H9 (cell line): ENCODE measurements at regions not wholly inside any gene's neighbourhood (a gene's known extent, or its start where the extent isn't known, plus 50 kb on each side); places are given as distances from the start of the nearest gene placed in this dataset.

ENCODE experiments used
- DNase-seq: peaks from one replicate; pipeline ENCODE4 v3.0.0-alpha.2; 2017
- H2AFZ ChIP-seq: one replicate; pipeline ENCODE4 v1.6.1; 2013; ENCODE audit warnings: mild to moderate bottlenecking, low read length, control low read depth, moderate library complexity
- H2AK5ac ChIP-seq: 2 replicates; pipeline ENCODE4 v1.6.1; 2013; ENCODE audit warnings: low read length, control low read depth, mixed read lengths; ENCODE audit not compliant: insufficient read length
- H2BK120ac ChIP-seq: one replicate; pipeline ENCODE4 v1.6.1; 2013; ENCODE audit warnings: low read depth, mild to moderate bottlenecking, low read length, control low read depth, inconsistent platforms; ENCODE audit not compliant: poor library complexity, severe bottlenecking
- H2BK12ac ChIP-seq: 2 replicates; pipeline ENCODE4 v1.6.1; 2013; ENCODE audit warnings: low read length, control low read depth, mixed read lengths, low read depth; ENCODE audit not compliant: insufficient read length
- H2BK15ac ChIP-seq: 2 replicates; pipeline ENCODE4 v1.6.1; 2013; ENCODE audit warnings: low read depth, low read length, control low read depth
- H2BK20ac ChIP-seq: one replicate; pipeline ENCODE4 v1.6.1; 2013; ENCODE audit warnings: low read depth, mild to moderate bottlenecking, low read length, control low read depth, inconsistent platforms; ENCODE audit not compliant: poor library complexity, severe bottlenecking
- H2BK5ac ChIP-seq: 2 replicates; pipeline ENCODE4 v1.6.1; 2013; ENCODE audit warnings: low read length, control low read depth, mixed read lengths; ENCODE audit not compliant: insufficient read length
- H3K14ac ChIP-seq: 2 replicates; pipeline ENCODE4 v1.6.1; 2013; ENCODE audit warnings: low read length, control low read depth; ENCODE audit not compliant: insufficient read depth
- H3K18ac ChIP-seq: 2 replicates; pipeline ENCODE4 v1.6.1; 2013; ENCODE audit warnings: low read depth, mild to moderate bottlenecking, mixed read lengths, low read length, control low read depth; ENCODE audit not compliant: insufficient read length
- H3K23ac ChIP-seq: 2 replicates; pipeline ENCODE4 v1.6.1; 2013; ENCODE audit warnings: low read length, control low read depth, mixed read lengths, low read depth; ENCODE audit not compliant: insufficient read length
- H3K23me2 ChIP-seq: 2 replicates; pipeline ENCODE4 v1.6.1; 2013; ENCODE audit warnings: low read depth, mild to moderate bottlenecking, mixed read lengths, low read length, control low read depth; ENCODE audit not compliant: insufficient read length, poor library complexity, severe bottlenecking
- H3K27ac ChIP-seq: 2 replicates; pipeline ENCODE4 v1.5.1; 2013; ENCODE audit warnings: low read length, control low read depth, mixed read lengths, low read depth; ENCODE audit not compliant: insufficient read length
- H3K27me3 ChIP-seq: 2 replicates; pipeline ENCODE4 v1.6.1; 2013; ENCODE audit warnings: low read length, control low read depth, inconsistent platforms; ENCODE audit not compliant: insufficient read depth
- H3K4ac ChIP-seq: 2 replicates; pipeline ENCODE4 v1.6.1; 2013; ENCODE audit warnings: low read depth, mild to moderate bottlenecking, control low read depth, inconsistent platforms, low read length, moderate library complexity
- H3K4me1 ChIP-seq: 2 replicates; pipeline ENCODE4 v1.6.1; 2013; ENCODE audit warnings: low read length, control low read depth, inconsistent platforms; ENCODE audit not compliant: insufficient read depth
- H3K4me2 ChIP-seq: 2 replicates; pipeline ENCODE4 v1.6.1; 2013; ENCODE audit warnings: low read length, control low read depth, mixed read lengths; ENCODE audit not compliant: insufficient read length, insufficient read depth
- H3K56ac ChIP-seq: 2 replicates; pipeline ENCODE4 v1.6.1; 2013; ENCODE audit warnings: low read depth, mild to moderate bottlenecking, mixed read lengths, low read length, control low read depth; ENCODE audit not compliant: insufficient read length
- H3K79me1 ChIP-seq: 2 replicates; pipeline ENCODE4 v1.6.1; 2013; ENCODE audit warnings: low read depth, mild to moderate bottlenecking, moderate library complexity, low read length, control low read depth, inconsistent platforms; ENCODE audit not compliant: insufficient read depth, poor library complexity, severe bottlenecking
- H3K79me2 ChIP-seq: 2 replicates; pipeline ENCODE4 v1.6.1; 2013; ENCODE audit warnings: low read length, control low read depth, inconsistent platforms; ENCODE audit not compliant: insufficient read depth
- H3K9ac ChIP-seq: 2 replicates; pipeline ENCODE4 v1.6.1; 2013; ENCODE audit warnings: low read length, control low read depth, mixed read lengths; ENCODE audit not compliant: insufficient read length; ENCODE audit errors: extremely low read depth
- H3K9me3 ChIP-seq: one replicate; pipeline ENCODE4 v1.6.1; 2013; ENCODE audit warnings: low read depth, low read length, inconsistent platforms; ENCODE audit not compliant: control insufficient read depth
- H3T11ph ChIP-seq: one replicate; pipeline ENCODE4 v1.6.1; 2013; ENCODE audit warnings: mild to moderate bottlenecking, low read length, control low read depth, inconsistent platforms
- H4K20me1 ChIP-seq: one replicate; pipeline ENCODE4 v1.6.1; 2013; ENCODE audit not compliant: control insufficient read depth, insufficient read length, insufficient read depth
- H4K5ac ChIP-seq: 2 replicates; pipeline ENCODE4 v1.6.1; 2013; ENCODE audit warnings: low read depth, mild to moderate bottlenecking, mixed read lengths, low read length, control low read depth; ENCODE audit not compliant: insufficient read length
- H4K8ac ChIP-seq: replicated peaks from 2 replicates; pipeline ENCODE4 v1.6.1; 2013; ENCODE audit warnings: low read length, control low read depth, mixed read lengths, low read depth; ENCODE audit not compliant: insufficient read length
- H4K91ac ChIP-seq: 2 replicates; pipeline ENCODE4 v1.6.1; 2013; ENCODE audit warnings: low read depth, mild to moderate bottlenecking, moderate library complexity, mixed read lengths, low read length, control low read depth; ENCODE audit not compliant: insufficient read length
- H3K27ac Mint-ChIP-seq, 3 experiments: 2 replicates in 2 of 3; 3 replicates in 1 of 3; pipeline ENCODE4 v1.8.0; 2020 to 2021; ENCODE audit warnings: mixed read lengths in 3 of 3, mild to moderate bottlenecking in 1 of 3, moderate library complexity in 1 of 3
- H3K27me3 Mint-ChIP-seq: 2 replicates; pipeline ENCODE4 v1.8.0; 2021; ENCODE audit warnings: low read depth, mild to moderate bottlenecking, moderate library complexity, mixed read lengths
- H3K36me3 Mint-ChIP-seq, 3 experiments: 2 replicates in 2 of 3; 3 replicates in 1 of 3; pipeline ENCODE4 v1.8.0; 2020 to 2021; ENCODE audit warnings: low read depth in 3 of 3, mixed read lengths in 3 of 3; ENCODE audit not compliant: insufficient read depth in 1 of 3
- H3K4me1 Mint-ChIP-seq, 2 experiments: 2 replicates each; pipeline ENCODE4 v1.8.0; 2020; ENCODE audit warnings: mixed read lengths in 2 of 2
- H3K4me3 Mint-ChIP-seq, 2 experiments: 2 replicates in 1 of 2; 3 replicates in 1 of 2; pipeline ENCODE4 v1.8.0; 2020 to 2021; ENCODE audit warnings: mild to moderate bottlenecking in 2 of 2, mixed read lengths in 2 of 2, moderate library complexity in 1 of 2
- H3K9me3 Mint-ChIP-seq, 2 experiments: 2 replicates in 1 of 2; 3 replicates in 1 of 2; pipeline ENCODE4 v1.8.0; 2020; ENCODE audit warnings: mild to moderate bottlenecking in 2 of 2, mixed read lengths in 2 of 2, moderate library complexity in 1 of 2
- WGBS: extraction: QIAGEN DNeasy Blood & Tissue Kit; methylation state at CpG from one replicate; pipeline ENCODE4 v1.1.7; 2013; ENCODE audit warnings: missing lambda C conversion rate, low lambda C conversion rate, mixed read lengths; ENCODE audit not compliant: insufficient read length; ENCODE audit errors: extremely low coverage; 5-methylcytosine and 5-hydroxymethylcytosine counted together
- TF ChIP-seq, protein P1 (sequence below): fragments of 200-600 bp; sonication (generic); conservative IDR thresholded peaks from 3 replicates; pipeline ENCODE4 v1.8.0; 2021; ENCODE audit warnings: antibody characterized with exemption, mild to moderate bottlenecking

DNA sequence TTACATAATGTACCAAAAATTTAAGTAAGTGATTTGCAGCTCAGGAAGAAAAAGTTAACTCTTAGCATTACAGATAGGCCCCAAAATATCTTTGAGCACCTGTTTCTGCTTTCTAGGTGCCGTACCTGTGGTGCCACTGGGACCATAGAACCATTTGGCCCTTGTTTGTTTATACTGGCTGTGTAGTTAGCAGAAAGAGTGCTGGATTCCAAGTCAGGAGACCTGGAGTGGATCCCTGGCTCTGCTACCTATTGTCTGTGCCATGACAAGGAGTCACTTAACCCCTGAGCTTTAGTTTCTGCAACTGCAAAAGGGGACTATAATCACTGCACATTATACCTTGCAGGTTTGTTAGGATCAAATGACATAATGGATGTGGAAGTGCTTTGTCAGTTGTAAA is 137.8 kb upstream of the GPR101 start:
- Histone ChIP-seq H3K27ac (no peak overlapping the region), H2BK5ac (no peak overlapping the region), H3K4me1 (no peaks in the 10 kb centered on the region), H3K27me3 (no peaks in the 10 kb centered on the region), H3K4me2 (no peak overlapping the region), H3K23ac (no peak overlapping the region), H3K14ac (no peak overlapping the region), H3K79me2 (no peaks in the 10 kb centered on the region), H3K23me2 (no peaks in the 10 kb centered on the region), H2BK120ac (no peak overlapping the region), H3K9me3 (peaks cover 18% of the 10 kb centered on the region), H3T11ph (no peak overlapping the region), H4K20me1 (no peaks in the 10 kb centered on the region), H2AFZ (no peak overlapping the region), H3K9ac (no peak overlapping the region), H3K56ac (no peak overlapping the region), H3K79me1 (no peaks in the 10 kb centered on the region), H4K91ac (no peak overlapping the region), H2BK20ac (no peak overlapping the region), H3K18ac (no peak overlapping the region), H3K4ac (no peak overlapping the region), H2AK5ac (no peak overlapping the region), H2BK15ac (no peak overlapping the region), H4K5ac (no peak overlapping the region), H2BK12ac (no peak overlapping the region), H4K8ac (no peak overlapping the region)
- H3K27me3 Mint-ChIP-seq, result peaks cover 2% of the 10 kb centered on the region; the same call in 1 of the 2 replicates
- no peaks in the 10 kb centered on the region; a peak in 1 of 7 replicates for H3K36me3 Mint-ChIP-seq
- TF ChIP-seq, protein P1, sequence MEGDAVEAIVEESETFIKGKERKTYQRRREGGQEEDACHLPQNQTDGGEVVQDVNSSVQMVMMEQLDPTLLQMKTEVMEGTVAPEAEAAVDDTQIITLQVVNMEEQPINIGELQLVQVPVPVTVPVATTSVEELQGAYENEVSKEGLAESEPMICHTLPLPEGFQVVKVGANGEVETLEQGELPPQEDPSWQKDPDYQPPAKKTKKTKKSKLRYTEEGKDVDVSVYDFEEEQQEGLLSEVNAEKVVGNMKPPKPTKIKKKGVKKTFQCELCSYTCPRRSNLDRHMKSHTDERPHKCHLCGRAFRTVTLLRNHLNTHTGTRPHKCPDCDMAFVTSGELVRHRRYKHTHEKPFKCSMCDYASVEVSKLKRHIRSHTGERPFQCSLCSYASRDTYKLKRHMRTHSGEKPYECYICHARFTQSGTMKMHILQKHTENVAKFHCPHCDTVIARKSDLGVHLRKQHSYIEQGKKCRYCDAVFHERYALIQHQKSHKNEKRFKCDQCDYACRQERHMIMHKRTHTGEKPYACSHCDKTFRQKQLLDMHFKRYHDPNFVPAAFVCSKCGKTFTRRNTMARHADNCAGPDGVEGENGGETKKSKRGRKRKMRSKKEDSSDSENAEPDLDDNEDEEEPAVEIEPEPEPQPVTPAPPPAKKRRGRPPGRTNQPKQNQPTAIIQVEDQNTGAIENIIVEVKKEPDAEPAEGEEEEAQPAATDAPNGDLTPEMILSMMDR, result no peak
- peaks cover 0 to 2% of the 10 kb centered on the region in 2 experiments; a peak in 1 of 4 replicates for H3K4me1 Mint-ChIP-seq
- no CpG with 5 or more reads among the region's 1 CpG for WGBS
- peaks cover 0 to 60% of the 10 kb centered on the region in 2 experiments; a peak in 2 of 5 replicates for H3K9me3 Mint-ChIP-seq
- no peak overlapping the region for H3K4me3 Mint-ChIP-seq
- H3K27ac Mint-ChIP-seq, result no peak overlapping the region
- DNase-seq, result no peak
